OCI-LY1 (cell line): ENCODE measurements at regions not wholly inside any gene's neighbourhood (a gene's known extent, or its start where the extent isn't known, plus 50 kb on each side); places are given as distances from the start of the nearest gene placed in this dataset.

Source experiments
- EZH2 ChIP-seq: fragments of 200-600 bp; sonication (generic), shearing (Covaris generic); IDR thresholded peaks from 2 replicates; pipeline ENCODE4 v1.8.0; 2017; ENCODE audit warnings: borderline replicate concordance, mixed run types, mild to moderate bottlenecking, antibody characterized with exemption, low read length, moderate library complexity, mixed read lengths
- TF ChIP-seq, protein P1 (sequence below): fragments of 200-600 bp; sonication (generic), shearing (Covaris generic); IDR thresholded peaks from 2 replicates; pipeline ENCODE4 v1.5.1; 2017; ENCODE audit warnings: mild to moderate bottlenecking, antibody characterized with exemption, low read length, moderate library complexity, mixed read lengths

DNA sequence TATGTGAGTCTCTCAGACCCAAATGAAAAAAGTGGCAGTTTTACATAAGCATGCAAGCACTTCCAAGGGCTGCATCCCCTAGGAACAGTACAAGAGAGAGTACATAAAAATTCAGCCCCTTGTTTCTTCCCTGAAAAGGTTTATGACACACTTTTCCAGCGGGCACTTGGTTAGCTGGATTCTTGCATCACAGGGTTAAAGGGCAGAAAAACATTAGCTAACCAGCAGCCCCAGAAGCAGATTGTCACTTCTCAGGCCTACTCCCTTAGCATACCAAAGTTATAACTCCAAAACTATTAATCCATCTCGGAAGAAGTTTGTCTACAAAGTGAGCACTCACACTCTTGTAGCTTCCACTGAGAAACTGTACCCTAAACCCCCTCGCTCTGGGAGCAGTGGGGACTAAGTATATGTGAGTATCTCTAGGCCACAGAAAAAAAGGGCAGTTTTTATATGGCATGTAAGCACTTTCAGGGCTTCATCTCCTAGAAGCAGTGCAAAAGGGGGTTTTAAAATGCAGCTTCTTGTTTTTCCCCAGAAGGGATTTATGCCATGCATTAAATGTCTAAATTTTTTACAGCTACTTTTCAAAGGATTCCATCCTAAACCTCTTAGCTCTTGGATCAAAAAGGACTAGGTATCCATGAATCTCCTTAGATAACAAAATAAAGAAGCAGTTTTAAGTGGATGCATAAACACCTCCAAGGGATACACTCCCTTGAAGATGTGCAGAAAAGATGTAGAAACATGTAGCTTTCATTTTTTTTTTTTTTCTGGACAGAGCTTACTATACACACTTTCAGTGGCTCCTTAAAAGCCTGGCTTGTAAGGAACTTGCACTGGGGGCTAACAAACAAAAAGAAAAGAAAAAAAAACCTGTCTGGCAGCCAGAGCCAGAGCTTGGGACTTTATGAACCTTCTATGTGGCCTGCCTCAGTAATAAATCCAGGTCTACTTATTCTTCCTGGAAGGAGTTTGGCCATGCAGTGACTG is 956.7 kb downstream of the CCSER2 start:
- TF ChIP-seq, protein P1, sequence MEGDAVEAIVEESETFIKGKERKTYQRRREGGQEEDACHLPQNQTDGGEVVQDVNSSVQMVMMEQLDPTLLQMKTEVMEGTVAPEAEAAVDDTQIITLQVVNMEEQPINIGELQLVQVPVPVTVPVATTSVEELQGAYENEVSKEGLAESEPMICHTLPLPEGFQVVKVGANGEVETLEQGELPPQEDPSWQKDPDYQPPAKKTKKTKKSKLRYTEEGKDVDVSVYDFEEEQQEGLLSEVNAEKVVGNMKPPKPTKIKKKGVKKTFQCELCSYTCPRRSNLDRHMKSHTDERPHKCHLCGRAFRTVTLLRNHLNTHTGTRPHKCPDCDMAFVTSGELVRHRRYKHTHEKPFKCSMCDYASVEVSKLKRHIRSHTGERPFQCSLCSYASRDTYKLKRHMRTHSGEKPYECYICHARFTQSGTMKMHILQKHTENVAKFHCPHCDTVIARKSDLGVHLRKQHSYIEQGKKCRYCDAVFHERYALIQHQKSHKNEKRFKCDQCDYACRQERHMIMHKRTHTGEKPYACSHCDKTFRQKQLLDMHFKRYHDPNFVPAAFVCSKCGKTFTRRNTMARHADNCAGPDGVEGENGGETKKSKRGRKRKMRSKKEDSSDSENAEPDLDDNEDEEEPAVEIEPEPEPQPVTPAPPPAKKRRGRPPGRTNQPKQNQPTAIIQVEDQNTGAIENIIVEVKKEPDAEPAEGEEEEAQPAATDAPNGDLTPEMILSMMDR = no peak
- TF ChIP-seq EZH2 = no peak
